COLO668 (cell line): ENCODE measurements at regions not wholly inside any gene's neighbourhood (a gene's known extent, or its start where the extent isn't known, plus 50 kb on each side); places are given as distances from the start of the nearest gene placed in this dataset.
"Not testable (repeated sequence)": the region's sequence is repeated elsewhere in the genome, so short reads cannot be mapped to it uniquely, and the experiment has no call there.

Experiments used
- DNase-seq: peaks from one replicate; lab custom pipeline; 2025; ENCODE audit not compliant: unreplicated experiment; lab: John Stamatoyannopoulos, UW

DNA sequence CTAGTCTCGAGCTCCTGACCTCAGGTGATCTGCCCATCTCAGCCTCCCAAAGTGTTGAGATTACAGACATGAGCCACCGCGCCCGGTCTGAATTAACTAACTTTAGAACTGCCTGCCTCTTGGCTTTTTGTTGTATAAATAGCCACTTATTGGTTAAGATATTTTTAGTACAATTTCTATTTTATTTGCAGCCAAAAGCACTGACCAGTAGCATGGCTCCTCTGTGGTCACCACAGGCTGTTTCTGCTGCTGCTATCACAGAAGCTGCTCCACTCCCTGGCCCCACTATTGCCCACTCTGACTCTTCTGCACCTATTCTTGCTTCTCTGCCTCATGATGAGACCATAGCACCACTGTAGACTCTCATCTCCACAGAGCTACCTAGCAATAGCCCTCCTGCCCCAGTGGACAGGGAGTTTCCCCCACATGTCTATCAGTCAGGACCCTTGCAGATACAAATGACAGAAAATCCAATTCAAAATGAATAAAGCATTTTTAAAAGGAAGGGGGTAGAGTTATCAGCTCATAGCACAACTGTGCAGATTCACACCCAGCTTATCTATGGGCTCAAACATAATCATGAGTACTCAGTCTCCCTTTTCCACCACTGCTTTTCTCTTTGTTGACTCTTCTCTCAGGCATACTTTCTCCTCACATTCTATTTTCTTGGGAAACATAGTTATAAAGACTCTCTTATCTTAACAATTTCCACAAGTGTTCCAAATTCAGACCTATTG, 151.8 kb upstream of the EPB41L4A start:
- DNase-seq, result no peak

DNA sequence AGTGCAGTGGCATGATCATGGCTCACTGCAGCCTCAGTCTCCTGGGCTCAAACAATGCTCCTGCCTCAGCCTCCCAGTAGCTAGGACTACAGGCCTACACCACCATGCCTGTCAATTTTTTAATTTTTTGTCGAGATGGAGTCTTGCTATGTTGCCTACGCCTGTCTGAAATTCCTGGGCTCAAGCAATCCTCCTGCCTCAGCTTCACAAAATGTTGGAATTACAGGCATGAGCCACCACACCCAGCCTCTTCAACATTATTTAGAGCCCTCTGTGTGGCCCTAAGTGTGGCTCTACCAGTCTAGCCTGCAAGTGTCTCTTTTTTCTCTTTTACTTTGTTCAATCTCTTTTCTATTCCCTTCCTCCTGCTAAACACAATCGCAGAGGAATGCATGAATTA, 154.4 kb upstream of the EPB41L4A start:
- DNase-seq, result no peak

DNA sequence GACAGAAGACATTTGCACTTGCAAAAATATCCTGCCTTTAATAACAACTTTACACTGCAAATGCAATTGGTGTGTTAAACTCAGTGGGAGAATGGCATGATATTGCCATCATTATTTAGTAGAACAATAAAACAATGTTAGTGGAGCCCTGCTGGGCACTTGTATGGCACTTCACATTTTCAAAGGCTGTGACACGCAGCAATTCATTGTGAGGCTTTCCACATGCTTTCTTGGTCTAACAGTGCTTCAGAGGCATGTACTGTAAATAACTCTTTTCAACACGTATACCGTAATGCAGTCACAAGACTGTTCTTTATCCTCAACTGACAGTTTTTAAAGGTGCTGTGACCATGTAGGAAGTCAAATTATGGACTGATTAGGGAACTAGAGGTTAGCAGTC, 155.5 kb upstream of the EPB41L4A start:
- DNase-seq, result no peak

DNA sequence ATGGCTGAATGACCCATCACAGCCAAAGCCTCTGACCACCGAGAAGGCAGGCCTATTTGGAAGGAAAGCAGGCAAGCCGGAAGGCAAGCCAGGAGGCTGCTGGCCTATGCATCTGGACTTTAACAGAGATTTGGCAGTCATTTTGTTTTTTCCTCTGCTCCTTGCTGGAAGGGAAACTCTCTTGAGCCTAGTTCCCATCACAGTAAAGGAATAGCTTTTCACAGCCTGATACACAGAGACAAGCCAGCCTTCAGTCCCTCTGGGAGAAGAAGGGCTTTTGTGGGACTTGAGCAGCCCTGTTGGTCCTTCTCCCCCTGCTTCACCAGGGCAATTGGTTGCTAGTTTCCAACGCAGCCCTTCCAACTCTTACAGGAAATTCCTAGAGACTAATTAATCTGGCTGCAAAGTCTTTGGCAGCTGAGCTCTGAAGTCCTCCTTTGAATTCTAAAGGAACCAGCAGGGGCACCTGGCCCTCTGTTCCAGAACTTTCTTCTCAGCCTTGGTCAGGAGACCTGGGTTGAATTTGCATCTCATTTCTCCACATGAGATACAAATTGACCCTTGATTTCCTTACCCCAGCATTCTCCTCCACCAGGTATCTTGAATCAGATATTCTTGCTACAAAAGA, 157.3 kb upstream of the EPB41L4A start:
- DNase-seq, result no peak

DNA sequence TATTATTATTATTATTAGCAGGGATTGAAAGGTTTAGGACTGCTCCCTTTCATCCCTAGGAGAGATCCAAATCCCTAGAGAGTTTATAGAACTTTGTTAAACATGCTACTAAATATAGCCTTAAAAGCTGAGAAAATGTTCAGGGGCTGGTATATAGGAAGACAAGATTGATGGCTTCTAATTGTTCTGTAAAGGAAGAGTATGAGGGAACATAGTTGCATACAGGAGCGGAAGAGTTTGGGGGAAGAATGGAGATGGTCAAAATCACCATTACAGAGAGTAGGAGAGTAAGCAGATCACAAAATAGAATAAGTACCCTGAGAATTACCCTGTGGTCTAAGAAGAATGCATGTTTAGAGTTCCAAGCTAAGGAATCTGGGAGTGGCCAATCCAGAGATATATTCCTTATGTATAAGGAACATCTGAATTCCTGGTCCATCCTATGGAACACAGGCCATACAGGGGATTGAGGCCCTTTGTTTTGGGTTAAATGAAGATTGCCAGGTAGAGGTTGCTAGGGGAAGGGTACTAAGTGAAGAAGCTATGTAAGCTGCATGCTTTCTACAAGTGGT, 158.0 kb upstream of the APC start:
- DNase-seq, result no peak

DNA sequence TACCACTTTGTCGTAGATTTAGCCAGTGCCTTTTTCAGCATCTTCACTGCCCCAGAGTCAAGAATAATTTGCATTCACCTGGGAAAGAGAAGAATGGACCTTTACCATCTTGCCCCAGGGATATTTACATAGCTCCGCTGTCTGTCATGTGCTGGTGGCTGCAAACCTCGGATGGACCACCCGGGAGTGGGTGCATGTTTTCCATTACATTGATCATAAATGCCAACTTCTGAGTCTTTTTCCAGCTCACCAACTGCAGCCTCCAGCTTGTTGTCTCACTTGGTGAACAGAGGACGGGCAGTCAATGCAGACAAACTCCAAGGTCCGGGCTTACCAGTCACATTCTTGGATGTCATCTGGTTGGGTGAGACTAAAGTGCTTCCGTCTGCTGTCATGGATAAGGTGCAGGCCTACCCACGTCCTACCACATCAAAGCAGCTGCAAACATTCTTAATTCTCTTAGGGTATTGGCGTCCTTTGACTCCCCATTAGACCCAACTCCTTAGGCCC, 155.8 kb upstream of the APC start:
- DNase-seq, result no peak

DNA sequence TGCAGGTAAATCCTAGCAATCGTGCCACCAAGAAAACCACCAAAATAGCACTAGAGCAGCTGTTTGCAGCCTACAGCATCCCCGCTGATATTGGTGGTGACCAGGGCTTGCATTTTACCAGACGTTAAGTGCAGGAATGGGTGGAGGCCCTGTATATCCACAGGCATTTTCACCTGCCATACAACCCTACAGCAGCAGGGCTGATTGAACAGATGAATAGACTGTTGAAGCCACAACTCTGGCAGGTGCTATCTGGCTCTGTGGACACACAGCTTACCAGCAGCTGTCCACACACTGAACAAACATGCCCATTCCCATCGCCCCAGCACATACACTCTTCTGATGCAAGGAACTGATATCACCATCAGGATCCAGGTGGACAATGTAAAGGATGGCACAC, 154.5 kb upstream of the APC start:
- DNase-seq, result peak; percentile 56

DNA sequence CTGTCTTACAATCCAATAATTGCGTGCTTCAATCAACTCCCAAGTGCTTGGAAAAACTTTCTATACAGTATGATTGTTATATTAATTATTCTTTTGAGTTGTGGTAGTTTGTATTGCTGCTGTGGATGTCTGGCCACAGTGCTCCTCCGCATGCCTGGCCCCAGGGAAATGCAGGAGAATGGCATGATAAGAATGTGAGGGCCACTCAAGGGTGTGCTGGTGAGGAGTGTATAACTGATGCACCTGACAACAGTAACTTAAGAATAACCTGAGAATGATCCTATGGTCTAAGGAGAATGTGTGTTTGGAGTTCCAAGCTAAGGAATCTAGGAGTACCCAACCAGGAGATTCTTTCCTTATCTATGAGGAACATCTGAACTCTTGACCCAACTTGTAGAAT, 152.9 kb upstream of the APC start:
- DNase-seq, result no peak

DNA sequence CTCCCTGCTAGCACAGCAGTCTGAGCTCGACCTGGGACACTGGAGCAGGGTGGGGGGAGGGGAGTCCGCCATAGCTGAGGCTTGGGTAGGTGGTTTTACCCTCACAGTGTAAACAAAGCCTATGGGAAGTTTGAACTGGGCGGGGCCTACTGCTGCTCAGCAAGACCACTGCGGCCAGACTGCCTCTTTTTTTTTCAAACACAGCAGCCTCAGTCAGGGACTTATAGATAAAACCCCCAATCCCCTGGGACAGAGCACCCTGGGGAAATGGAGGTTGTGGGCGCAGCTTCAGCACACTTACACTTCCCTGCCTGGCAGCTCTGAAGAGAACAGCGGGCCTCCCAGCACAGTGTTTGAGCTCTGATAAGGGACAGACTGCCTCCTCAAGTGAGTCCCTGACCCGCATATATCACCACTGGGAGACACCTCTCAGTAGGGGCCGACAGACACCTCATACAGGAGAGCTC, 151.1 kb upstream of the APC start:
- no peak for DNase-seq

DNA sequence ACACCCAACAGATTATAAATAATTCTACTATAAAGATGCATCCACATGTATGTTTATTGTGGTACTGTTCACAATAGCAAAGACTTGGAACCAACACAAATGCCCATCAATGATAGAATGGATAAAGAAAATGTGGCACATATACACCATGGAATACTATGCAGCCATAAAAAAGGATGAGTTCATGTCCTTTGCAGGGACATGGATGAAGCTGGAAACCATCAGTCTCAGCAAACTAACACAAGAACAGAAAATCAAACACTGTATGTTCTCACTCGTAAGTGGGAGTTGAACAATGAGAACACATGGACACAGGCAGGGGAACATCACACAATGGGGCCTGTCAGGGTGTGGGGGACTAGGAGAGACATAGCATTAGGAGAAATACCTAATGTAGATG, 146.8 kb upstream of the APC start:
- DNase-seq, result not testable (repeated sequence)

DNA sequence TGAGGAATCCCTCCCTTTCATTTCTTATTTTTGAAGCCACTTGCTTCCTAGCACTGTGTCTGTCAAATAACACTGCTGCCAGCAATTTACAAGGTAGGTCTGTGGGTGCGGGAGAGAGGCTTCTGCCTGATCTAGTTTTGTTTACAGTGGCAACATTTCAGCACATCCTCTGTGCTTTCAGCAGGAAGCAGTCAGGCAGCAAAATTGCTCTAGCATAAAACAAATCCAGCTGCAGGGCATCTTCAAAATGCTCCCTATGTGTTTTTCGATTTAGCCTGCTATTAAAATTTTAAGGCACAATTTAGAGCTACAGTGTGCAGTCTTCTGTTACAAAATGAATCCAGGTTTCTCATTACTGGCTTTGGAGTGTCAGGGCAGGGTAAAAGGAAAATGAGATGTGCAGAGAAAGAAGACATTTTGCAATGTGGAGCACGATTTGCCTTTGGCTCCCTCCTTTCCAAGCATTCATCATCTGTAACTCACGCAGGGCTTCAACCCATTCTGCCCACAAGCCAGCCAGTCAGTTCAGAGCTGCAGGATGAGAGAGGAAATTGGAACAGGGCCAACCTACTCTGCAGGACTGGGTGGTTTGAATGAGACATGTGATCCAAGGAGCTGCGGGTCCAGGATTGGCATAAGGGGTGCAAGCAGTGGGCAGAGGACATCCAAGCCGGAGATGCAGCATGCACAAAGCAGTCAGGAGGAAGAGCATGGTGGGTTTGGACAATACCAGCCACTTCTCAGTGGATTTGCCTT, 143.4 kb upstream of the APC start:
- DNase-seq, result no peak

DNA sequence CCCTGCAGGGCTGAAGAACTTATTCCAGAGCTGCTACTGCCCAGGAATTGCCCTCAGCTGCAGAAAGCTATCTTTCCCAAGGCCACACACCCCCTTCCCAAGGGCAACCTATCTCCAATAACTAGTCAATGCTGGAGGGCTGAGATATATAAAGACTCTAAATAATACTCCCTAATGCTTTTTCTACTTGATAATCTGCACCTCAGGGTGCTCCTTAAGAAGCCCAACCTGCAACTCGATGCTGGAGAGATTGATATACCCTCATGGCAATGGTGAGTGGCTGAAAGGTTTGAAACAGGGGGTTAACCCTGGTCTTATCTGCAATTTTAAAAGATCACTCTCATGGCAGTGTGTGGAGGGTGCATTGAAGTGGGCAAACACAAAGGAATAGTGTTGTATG, 142.7 kb upstream of the APC start:
- no peak for DNase-seq

DNA sequence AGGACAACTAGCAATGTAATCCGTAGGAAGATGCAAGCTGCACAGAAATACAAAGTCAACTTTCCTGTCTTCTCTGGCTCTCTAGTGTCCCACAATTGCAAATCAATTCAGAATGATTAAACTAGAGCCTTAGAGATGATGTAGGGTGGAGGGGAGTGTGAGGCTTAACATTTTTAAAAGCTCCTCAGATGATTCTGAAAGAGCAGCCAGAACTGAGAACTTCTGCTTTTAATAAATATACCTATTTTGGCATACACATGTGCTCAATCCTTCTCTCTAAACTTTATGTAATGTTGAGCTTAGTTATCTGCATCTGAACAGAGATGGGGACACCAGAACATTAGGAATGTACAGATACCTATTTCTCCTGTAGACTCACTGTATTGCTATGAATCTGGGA, 139.9 kb upstream of the APC start:
- DNase-seq, result no peak

DNA sequence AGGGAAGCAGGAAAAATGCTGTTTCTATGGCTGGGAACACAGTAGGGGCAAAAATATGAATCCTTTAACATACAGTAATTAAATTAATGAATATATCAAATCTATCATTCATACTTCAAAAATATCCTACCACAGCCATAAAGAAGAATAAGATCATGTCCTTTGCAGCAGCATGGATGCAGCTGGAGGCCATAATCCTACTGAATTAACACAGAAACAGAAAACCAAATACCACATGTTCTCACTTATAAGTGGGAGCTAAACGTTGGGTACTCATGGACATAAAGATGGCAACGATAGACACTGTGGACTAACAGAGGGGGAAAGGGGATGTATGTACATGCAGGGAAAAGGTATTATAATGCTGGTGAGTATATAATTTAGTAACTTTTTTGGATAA, 137.2 kb upstream of the APC start:
- not testable (repeated sequence) for DNase-seq

DNA sequence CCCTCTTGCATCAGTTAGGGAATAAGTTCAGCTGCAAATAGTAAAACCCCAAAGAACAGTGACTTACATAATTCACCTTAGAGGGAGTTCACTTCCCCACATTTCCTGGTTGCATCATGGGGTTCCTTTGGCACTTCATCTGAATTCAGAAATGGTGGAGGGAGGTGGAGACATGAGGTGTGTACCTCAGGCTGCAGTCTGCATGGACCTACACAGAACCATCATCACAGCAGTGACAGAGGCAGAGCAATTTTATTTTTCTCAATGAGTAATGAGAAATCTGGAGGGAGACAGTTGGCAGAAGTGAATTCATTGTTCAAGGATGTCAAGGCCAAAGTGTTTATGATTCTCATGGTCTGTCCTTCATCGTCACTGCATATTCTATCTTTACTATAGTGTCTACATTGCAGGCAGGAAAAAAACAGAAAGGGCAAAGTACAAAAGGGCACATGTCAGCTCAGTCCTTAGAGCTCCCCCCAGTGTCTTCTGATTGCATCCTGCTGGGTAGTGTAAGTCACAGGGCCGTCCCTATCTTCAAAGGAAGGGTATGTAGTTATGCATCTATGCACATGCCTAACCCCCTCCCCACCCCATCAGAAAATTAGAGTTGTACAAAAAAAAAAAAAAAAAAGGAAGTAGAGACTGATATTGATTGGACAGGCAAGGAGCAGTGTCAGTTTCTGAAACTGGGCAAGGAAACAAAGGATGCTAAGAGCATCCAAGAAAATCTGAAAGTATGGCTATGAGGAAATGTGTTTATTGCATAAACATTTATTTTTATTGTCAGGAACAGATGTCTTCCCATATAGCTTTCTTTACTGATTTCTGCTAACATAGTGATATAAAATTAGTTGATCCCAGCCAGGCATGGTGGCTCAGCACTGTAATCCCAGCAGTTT, 132.7 kb upstream of the APC start:
- no peak for DNase-seq

DNA sequence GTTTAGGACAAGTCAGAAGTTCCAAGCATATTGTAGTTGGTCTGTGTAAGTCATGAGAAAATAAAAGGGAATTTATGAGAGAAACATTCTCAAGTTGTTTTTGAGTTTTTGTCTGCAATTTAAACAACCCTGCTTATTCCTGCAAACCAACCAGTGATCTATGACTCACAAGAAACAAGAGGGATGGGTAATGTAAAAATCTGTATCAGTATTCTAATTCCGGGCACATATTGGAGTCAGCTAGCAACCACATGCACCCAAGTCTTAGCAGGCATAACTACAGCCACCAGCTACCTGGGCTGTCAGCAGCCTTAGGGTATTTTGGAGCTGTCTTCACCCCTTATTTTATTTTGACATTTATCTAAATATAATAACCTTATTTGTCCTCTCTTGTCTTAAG, 128.7 kb upstream of the APC start:
- no peak for DNase-seq

DNA sequence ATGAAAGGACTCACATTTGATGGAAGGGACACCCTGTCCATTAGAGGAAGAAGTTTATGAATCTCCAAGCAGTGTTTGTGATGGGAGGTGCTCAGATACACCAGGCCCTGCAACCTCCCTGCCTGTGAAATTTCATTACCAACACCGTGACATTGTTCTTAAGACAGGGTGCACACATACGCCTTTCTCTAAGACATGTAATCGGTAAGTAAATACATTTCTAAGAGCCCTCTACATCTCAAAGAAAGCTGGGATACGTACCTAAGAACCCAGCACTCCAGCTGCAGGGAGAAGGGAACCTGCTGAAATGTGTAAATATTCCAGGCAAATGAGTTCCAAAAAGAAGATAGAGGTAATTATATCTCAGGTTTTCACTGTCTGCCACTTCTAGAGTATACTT, 125.0 kb upstream of the APC start:
- no peak for DNase-seq

DNA sequence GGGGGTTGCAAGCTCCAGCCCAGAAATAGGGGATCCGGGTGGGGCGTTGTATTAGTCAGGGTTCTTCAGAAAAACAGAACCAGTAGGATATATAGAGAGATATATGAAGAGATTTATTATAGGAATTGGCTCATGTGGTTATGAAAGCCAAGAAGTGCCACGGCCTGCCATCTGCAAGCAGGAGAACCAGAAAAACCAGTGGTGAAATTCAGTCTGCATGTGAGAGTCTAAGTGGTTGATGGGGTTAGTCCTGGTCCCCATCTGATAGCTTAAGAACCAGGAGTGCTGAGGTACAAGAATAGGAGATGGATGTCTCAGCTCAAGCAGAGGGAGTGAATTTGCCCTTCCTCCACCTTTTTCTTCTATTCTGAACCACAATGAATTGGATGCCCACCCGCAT, 123.4 kb upstream of the APC start:
- no peak for DNase-seq

DNA sequence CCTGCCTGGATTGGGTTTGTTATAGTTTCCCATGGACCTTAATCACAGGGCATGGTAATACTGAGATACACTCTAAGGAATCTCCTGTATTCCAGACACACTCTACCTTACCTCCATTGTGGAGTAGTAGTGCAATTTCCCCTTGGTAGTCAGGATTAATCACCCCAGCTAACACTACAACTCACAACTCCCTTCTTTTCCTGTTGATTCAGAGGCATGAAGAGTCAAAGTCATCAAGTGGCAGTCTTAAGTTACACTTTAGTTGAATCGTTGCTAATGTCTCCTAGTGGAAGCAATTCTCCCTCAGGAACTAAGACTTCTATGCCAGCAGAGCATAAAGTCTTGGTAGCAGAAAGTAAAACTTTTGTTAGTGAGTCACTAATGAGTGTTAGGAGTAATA, 122.7 kb upstream of the APC start:
- DNase-seq, result no peak

DNA sequence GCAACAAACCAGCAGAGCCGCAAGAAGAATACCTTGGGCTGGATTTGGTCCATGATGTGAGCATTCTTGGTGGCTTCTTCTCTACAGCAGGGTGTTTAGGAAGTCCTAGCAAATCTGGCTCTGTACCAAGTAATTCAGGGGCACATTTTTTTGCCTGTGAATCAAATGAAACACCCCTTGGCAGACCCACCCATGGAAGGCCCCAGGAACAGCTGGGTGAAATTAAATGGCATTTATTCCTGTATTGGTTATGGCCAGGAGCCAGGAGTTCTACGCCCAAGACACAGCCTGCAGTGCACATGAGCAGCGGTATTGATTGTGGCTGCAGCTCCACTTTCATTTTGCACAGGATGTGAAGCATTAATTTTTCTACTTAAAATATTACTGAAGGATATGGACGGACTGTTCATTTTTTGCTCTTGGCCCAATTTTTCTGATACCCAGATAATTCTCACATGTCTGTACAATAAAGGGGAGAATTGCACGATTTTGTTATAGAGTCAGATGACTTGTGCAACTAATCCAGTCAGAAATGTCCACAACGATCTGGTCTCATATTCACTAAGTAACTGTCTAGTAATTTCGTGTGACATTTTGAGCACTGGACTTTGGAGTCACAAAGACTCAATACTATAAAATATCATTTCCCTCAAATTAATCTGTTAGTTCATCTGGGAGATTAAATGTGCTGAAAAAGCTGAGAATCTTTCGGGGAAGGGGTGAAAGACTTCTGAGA, 120.7 kb upstream of the APC start:
- DNase-seq, result no peak
